Panc1 (cell line): ENCODE measurements at regions not wholly inside any gene's neighbourhood (a gene's known extent, or its start where the extent isn't known, plus 50 kb on each side); places are given as distances from the start of the nearest gene placed in this dataset.

ENCODE experiments used
- CTCF ChIP-seq: fragments of 450-650 bp; IDR thresholded peaks from 2 replicates; pipeline ENCODE4 v1.5.1; 2017; ENCODE audit warnings: mild to moderate bottlenecking
- SIN3A ChIP-seq: IDR thresholded peaks from 2 replicates; pipeline ENCODE4 v1.6.1; 2012; ENCODE audit warnings: low read depth, mild to moderate bottlenecking, low read length, moderate library complexity, borderline replicate concordance; ENCODE audit not compliant: insufficient read depth

- TF ChIP-seq CTCF (no peak), SIN3A (no peak)
These were observed 75.4 kb upstream of the EEF1E1 start for GRCh38 chr6:8177721-8178120.
